Activated naive CD4-positive, alpha-beta T cell treated with anti-CD3 and anti-CD28 coated beads, Interleukin-2, amount 50 U/mL, for 16 hours (primary cell): ENCODE measurements at regions not wholly inside any gene's neighbourhood (a gene's known extent, or its start where the extent isn't known, plus 50 kb on each side); places are given as distances from the start of the nearest gene placed in this dataset.
"Not testable (repeated sequence)": the region's sequence is repeated elsewhere in the genome, so short reads cannot be mapped to it uniquely, and the experiment has no call there.

Experiments
- DNase-seq: peaks from one replicate; pipeline ENCODE4 v3.0.0-alpha.2; 2020

GRCh38 chr12:126419131-126419530 lies 1353.9 kb downstream of the AACS start:
- no peak for DNase-seq

- no peak for DNase-seq
Observed at GRCh38 chr12:126424696-126425095, 1359.5 kb downstream of the AACS start.

- DNase-seq, result no peak
Observed at GRCh38 chr12:126425264-126425663, 1360.0 kb downstream of the AACS start.

GRCh38 chr12:126428769-126429168 lies 1363.5 kb downstream of the AACS start:
- DNase-seq, result no peak

- no peak for DNase-seq
Observed at GRCh38 chr12:126430921-126431320, 1365.7 kb downstream of the AACS start.

GRCh38 chr12:126431767-126432166 lies 1366.5 kb downstream of the AACS start:
- no peak for DNase-seq

- DNase-seq, result no peak
Observed at GRCh38 chr12:126432780-126433179, 1367.5 kb downstream of the AACS start.

GRCh38 chr12:126434412-126434985 lies 1369.3 kb downstream of the AACS start:
- no peak for DNase-seq

- no peak for DNase-seq
Observed at GRCh38 chr12:126436041-126436440, 1370.8 kb downstream of the AACS start.

GRCh38 chr12:126437934-126438333 lies 1372.7 kb downstream of the AACS start:
- no peak for DNase-seq

- no peak for DNase-seq
Observed at GRCh38 chr12:126443977-126444376, 1378.7 kb downstream of the AACS start.

- no peak for DNase-seq
Observed at GRCh38 chr12:126447346-126447745, 1382.1 kb downstream of the AACS start.

- DNase-seq, result no peak
Observed at GRCh38 chr12:126451809-126452208, 1386.6 kb downstream of the AACS start.

- not testable (repeated sequence) for DNase-seq
Observed at GRCh38 chr12:126452686-126453085, 1387.5 kb downstream of the AACS start.

- DNase-seq, result no peak
Observed at GRCh38 chr12:126454581-126454980, 1389.3 kb downstream of the AACS start.

GRCh38 chr12:126457776-126458175 lies 1392.5 kb downstream of the AACS start:
- no peak for DNase-seq

- DNase-seq, result no peak
Observed at GRCh38 chr12:126464153-126464552, 1398.9 kb downstream of the AACS start.

- no peak for DNase-seq
Observed at GRCh38 chr12:126469211-126469610, 1404.0 kb downstream of the AACS start.

GRCh38 chr12:126474703-126475102 lies 1409.5 kb downstream of the AACS start:
- DNase-seq, result no peak

- no peak for DNase-seq
Observed at GRCh38 chr12:126480451-126480850, 1415.2 kb downstream of the AACS start.

- DNase-seq, result no peak
Observed at GRCh38 chr12:126481688-126482087, 1416.5 kb downstream of the AACS start.

GRCh38 chr12:126482238-126482889 lies 1417.1 kb downstream of the AACS start:
- DNase-seq, result no peak

- DNase-seq, result no peak
Observed at GRCh38 chr12:126483145-126484068, 1418.2 kb downstream of the AACS start.

- DNase-seq, result no peak
Observed at GRCh38 chr12:126487431-126487980, 1422.3 kb downstream of the AACS start.
